NB4 (cell line): ENCODE measurements at regions not wholly inside any gene's neighbourhood (a gene's known extent, or its start where the extent isn't known, plus 50 kb on each side); places are given as distances from the start of the nearest gene placed in this dataset.

ENCODE experiments used
- MYC ChIP-seq: IDR thresholded peaks from 2 replicates; pipeline ENCODE4 v1.6.1; 2011; ENCODE audit warnings: low read depth, low read length
- POLR2A ChIP-seq: IDR thresholded peaks from 2 replicates; pipeline ENCODE4 v1.6.1; 2011; ENCODE audit warnings: mild to moderate bottlenecking; ENCODE audit not compliant: insufficient read length; ENCODE audit errors: extremely low read depth
- TF ChIP-seq, protein P1 (sequence below): IDR thresholded peaks from one replicate; pipeline ENCODE4 v1.5.1; 2012; ENCODE audit warnings: low read depth, low read length
- TF ChIP-seq, protein P2 (sequence below): IDR thresholded peaks from 2 replicates; pipeline ENCODE4 v1.6.1; 2011; ENCODE audit warnings: low read depth, low read length

DNA sequence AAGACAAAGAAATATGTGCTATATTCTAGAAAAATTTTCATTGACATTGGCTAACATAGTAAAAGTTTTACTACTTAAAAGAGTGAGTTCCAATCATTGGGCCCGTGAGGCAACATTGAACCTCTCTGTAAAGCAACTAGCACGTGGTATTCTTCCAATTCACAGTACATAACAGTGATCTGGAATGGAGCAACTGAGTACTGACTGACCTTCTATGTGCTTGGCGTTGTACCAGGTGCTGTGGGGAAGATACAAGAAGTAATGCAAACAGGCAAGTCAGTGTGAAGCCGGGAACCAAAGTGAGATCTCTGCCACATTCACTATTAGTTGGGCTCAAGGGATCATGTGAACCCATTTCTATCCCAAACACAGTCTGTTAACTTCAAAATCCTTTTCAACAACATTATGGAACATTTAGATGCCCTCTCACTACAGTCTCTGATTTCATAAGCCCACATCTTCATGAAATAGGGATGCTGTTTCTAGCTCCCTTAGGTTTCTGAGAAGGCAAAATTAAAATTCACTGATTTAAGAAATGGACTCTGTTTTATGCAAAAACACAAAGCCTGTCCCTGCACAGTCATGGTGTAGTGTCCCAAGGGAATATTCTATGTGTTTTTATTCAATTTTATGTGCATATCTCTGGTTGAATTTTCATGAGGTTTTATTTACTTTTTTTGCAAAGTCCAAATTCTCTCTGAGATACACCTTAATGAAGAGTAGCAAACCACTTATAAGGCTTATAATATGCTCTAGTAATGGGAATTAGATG lies 61.8 kb upstream of the NCAM1 start:
- TF ChIP-seq, protein P1, sequence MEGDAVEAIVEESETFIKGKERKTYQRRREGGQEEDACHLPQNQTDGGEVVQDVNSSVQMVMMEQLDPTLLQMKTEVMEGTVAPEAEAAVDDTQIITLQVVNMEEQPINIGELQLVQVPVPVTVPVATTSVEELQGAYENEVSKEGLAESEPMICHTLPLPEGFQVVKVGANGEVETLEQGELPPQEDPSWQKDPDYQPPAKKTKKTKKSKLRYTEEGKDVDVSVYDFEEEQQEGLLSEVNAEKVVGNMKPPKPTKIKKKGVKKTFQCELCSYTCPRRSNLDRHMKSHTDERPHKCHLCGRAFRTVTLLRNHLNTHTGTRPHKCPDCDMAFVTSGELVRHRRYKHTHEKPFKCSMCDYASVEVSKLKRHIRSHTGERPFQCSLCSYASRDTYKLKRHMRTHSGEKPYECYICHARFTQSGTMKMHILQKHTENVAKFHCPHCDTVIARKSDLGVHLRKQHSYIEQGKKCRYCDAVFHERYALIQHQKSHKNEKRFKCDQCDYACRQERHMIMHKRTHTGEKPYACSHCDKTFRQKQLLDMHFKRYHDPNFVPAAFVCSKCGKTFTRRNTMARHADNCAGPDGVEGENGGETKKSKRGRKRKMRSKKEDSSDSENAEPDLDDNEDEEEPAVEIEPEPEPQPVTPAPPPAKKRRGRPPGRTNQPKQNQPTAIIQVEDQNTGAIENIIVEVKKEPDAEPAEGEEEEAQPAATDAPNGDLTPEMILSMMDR = no peak
- TF ChIP-seq MYC (no peak), POLR2A (no peak)
- TF ChIP-seq, protein P2, sequence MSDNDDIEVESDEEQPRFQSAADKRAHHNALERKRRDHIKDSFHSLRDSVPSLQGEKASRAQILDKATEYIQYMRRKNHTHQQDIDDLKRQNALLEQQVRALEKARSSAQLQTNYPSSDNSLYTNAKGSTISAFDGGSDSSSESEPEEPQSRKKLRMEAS = no peak
